HuH-7 (cell line): ENCODE measurements at regions not wholly inside any gene's neighbourhood (a gene's known extent, or its start where the extent isn't known, plus 50 kb on each side); places are given as distances from the start of the nearest gene placed in this dataset.

ENCODE experiments used
- DNase-seq: peaks from one replicate; pipeline ENCODE4 v3.0.0; 2011; ENCODE audit warnings: low spot score

GRCh38 chr9:14031810-14032209, 282.1 kb downstream of the NFIB start:
- no peak for DNase-seq

GRCh38 chr9:14031060-14031414, 282.9 kb downstream of the NFIB start:
- no peak for DNase-seq

GRCh38 chr9:14030375-14031059, 283.4 kb downstream of the NFIB start:
- no peak for DNase-seq

- no peak for DNase-seq
Observed at GRCh38 chr9:14029806-14030374, 284.1 kb downstream of the NFIB start.

GRCh38 chr9:14027116-14027800, 286.7 kb downstream of the NFIB start:
- no peak for DNase-seq

GRCh38 chr9:14025741-14026140, 288.2 kb downstream of the NFIB start:
- DNase-seq: no peak

- no peak for DNase-seq
Observed at GRCh38 chr9:14023285-14023684, 290.7 kb downstream of the NFIB start.

GRCh38 chr9:14021871-14022525, 291.9 kb downstream of the NFIB start:
- DNase-seq: no peak

GRCh38 chr9:14018081-14018480, 295.9 kb downstream of the NFIB start:
- DNase-seq: no peak

- no peak for DNase-seq
Observed at GRCh38 chr9:14014744-14015143, 299.2 kb downstream of the NFIB start.

GRCh38 chr9:14014218-14014617, 299.7 kb downstream of the NFIB start:
- DNase-seq: no peak

GRCh38 chr9:14011799-14012560, 302.0 kb downstream of the NFIB start:
- no peak for DNase-seq

- DNase-seq: no peak
Observed at GRCh38 chr9:14007190-14007769, 306.7 kb downstream of the NFIB start.

GRCh38 chr9:14006386-14007187, 307.4 kb downstream of the NFIB start:
- DNase-seq: no peak

- no peak for DNase-seq
Observed at GRCh38 chr9:14004110-14004509, 309.8 kb downstream of the NFIB start.

- DNase-seq: no peak
Observed at GRCh38 chr9:13994240-13994639, 319.7 kb downstream of the NFIB start.

GRCh38 chr9:13993632-13994185, 320.2 kb downstream of the NFIB start:
- no peak for DNase-seq

GRCh38 chr9:13992138-13993088, 321.5 kb downstream of the NFIB start:
- DNase-seq: no peak

GRCh38 chr9:13991395-13991794, 322.5 kb downstream of the NFIB start:
- no peak for DNase-seq

- DNase-seq: no peak
Observed at GRCh38 chr9:13990994-13991393, 322.9 kb downstream of the NFIB start.
